ENCODE measurements at regions not wholly inside any gene's neighbourhood (a gene's known extent, or its start where the extent isn't known, plus 50 kb on each side); places are given as distances from the start of the nearest gene placed in this dataset.

- TF ChIP-seq POLR2AphosphoS2 (conservative IDR thresholded peaks at IDR 0.05; ENCODE audit: low read length) (no peak), RAD21 (conservative IDR thresholded peaks at IDR 0.05 in 1 of 2, IDR thresholded peaks at IDR 0.05 in 1 of 2) (no peak)
Observed at GRCh38 chr9:752681-753200, 88.8 kb upstream of the DMRT1 start.

Data from A549 (cell line).